AG20443 (cell line): ENCODE measurements at regions not wholly inside any gene's neighbourhood (a gene's known extent, or its start where the extent isn't known, plus 50 kb on each side); places are given as distances from the start of the nearest gene placed in this dataset.

ENCODE experiments used
- DNase-seq: peaks from one replicate; pipeline ENCODE4 v3.0.0; 2012; ENCODE audit warnings: low spot score, mixed read lengths

GRCh38 chr6:146886587-146887446 lies 288.0 kb downstream of the ADGB start:
- no peak for DNase-seq

DNA sequence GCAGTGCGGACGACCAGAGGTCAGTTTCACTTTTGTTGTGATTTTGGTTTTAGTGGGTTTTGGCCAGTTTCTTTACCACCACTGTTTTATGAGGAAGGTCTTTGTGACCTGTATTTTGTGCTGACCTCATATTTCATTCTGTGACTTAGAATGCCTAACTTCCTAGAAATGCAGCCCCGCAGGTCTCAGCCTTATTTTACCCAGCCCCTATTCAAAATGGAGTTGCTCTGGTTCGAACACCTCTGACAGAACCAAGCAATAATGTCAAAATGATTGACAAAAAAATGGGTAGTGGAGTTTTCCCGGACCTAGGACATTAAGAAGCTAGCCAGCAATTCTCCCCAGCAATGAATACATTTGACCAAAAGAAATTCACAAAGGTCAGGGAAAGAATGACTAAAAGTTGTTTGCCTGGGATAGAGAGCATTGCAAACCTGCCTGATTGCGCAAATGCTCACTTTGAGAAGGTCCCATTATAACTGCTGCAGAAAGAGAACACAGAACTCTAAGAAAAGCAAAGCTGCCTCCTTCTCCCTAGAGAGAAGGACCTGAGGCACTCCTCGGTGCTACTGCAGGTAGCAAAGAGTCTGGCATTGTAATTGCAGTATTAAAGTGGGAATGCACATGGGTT lies 288.8 kb downstream of the ADGB start:
- no peak for DNase-seq

DNA sequence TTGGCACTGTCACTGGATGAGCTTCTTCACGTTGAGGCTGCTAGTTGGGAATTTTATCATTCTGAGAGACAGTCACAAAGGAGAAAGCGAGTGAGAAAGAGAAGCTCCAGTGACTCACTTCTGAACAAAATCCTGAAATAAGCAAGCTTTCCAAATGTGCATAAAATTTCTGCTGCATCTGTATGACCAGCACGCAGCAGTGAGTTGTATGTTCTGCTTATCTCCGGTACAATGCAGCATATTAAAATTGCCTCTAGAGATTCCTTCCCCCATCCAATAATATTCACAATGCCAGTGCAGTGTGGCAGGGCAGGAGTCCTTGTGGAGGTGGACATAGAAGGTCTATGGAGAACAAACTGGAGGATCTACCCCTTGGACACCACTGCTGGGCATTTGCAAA lies 290.5 kb downstream of the ADGB start:
- no peak for DNase-seq

DNA sequence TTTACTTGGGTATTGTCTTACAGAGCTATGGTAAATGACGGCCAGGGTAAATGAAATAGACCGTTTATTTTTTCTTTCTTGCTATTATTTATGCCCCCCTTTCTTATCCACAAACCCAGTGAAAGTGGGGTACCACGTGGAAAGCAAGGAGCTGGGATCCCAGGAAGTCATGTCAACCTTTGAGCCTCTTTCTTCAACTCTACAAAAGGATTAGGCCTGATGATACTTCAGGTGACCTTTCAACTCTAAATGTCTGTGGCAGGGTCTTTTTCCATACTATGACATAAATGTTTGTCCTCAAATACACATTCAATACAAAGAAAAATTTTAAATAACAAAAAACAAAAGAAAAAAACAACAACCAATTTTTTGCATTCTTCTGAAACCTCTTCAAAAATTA lies 291.4 kb downstream of the ADGB start:
- no peak for DNase-seq

GRCh38 chr6:146890644-146891434 lies 292.1 kb downstream of the ADGB start:
- no peak for DNase-seq

DNA sequence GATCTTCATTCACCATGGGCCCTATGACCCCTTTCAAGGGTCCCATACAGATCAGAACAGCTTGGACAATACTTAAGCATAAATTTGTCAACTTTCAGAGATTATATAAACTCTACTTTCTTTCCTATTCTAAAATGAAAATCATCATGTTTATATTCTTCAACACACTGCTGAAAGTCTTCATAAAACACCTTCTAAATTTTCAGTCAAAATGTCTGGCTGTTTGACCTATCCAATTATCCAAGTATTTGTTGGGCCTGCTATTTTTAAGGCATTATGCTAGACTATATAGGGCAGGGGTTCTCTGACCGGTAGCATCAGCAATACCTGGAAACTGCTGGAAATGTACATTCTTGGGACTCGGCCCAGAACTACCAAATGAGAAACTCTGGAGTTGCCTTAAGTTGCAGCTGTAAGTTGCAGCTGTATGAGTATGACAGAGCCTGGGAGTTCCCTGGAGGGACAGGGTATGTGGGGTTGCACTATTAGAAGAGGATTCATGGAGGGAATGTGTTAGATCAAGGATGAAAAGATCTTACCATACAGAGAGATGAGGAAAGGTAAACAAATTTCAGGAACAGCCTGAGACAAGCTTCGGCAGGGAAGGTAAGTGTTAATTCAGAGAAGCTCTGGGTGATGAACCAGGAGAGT lies 293.0 kb downstream of the ADGB start:
- DNase-seq: no peak

DNA sequence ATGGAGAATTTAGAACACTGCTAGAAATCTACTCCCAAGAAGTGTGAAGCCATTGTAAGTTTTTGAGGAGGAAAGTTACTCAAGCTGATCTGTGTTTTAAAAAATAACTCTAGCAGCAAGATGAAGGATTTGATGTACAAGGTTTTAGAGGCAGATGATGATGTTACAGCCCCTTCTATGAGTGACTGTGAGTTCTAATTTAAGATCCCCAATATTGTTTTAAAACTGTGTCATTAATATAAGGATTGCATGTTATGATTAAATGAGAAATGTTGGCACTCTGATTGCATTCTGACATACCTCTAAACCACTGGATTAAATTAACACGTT lies 293.5 kb downstream of the ADGB start:
- no peak for DNase-seq

GRCh38 chr6:146892613-146893401 lies 294.0 kb downstream of the ADGB start:
- DNase-seq: peak; percentile 73

GRCh38 chr6:146893690-146894089 lies 294.9 kb downstream of the ADGB start:
- DNase-seq: no peak

DNA sequence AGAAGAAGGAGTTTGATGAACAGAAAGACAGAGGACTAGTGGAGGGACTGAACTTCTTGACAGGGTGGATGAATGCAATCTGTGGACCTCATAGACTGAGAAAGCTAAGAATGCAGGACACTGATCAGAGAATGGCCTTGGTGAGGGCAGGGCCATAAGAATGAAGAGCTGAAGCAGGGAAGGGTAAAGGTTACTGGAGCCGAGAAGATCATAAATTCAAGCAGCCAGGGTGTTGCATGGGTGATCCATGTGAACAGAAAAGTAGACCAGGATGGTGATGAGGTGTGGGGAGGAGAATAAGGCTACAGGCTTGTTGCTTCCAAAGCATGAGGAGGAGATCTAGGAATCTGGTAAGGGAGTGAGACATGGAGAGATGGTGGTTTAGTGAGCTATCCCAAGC lies 295.9 kb downstream of the ADGB start:
- DNase-seq: no peak

DNA sequence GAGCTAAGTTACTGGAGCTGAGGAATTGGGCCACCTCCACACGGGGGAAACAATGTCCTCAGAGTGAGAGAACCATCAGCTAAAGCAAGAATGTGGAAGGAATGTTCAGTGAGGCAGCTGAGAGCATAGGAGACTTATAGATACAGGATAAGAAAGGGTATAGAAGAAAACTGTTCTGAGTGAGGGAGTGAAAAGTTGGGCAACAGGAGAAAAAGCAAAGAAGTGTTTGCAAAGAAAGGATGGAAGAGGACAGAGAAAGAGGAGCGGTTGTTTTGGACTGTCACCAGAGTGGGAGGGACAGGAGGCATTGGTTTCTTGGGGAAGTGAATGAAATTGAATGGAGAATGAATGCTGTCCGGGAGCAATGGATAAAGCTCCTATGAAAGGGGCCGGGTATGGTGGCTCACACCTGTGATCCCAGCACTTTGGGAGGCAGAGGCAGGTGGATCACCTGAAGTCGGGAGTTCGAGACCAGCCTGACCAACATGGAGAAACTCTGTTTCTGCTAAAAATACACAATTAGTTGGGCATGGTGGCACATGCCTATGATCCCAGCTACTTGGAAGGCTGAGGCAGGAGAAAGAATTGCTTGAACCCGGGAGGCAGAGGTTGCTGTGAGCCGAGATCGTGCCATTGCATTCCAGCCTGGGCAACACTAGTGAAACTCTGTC lies 296.5 kb downstream of the ADGB start:
- no peak for DNase-seq

- no peak for DNase-seq
Measured at GRCh38 chr6:146895772-146896061, 296.9 kb downstream of the ADGB start.

- DNase-seq: no peak
Measured at GRCh38 chr6:146896062-146896813, 297.5 kb downstream of the ADGB start.

GRCh38 chr6:146896960-146897701 lies 298.4 kb downstream of the ADGB start:
- DNase-seq: no peak

DNA sequence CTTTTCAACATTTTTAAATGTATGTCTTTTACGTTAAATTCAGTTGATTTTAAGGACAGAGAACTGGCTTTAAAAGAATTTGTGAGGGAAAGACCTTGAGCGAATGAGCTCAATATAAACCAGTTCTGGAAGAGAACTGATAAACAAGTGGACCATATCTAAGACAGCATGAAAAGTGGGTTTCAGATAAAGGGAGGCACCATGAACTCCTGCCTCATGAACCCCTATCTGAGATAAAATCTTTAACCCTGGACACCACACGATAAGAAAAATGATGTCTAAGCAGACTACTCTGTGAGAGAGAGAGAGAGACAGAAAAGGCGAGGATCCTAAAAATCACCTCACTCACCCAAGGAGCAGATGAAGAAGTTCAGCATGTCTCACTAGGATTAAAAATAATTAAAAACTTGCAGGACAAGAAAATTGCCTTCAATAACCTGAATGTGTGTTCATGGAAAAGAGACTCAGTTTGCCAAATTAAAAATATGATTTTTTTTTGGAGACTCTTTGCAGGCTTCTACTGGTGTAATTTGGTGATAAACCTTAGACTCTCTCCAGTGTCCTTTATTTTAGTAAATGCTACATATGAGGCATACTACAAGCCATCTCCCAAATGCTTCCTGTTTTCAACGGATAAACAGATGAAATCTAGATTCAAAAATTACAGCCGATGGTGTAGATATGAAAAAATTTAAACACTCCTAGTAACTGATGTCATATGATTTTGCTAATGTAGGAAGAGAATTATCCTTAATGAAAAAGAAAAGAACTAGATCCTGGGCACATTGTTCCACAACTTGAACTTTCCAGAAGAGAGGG lies 299.5 kb downstream of the ADGB start:
- no peak for DNase-seq

GRCh38 chr6:146898888-146899227 lies 300.1 kb downstream of the ADGB start:
- no peak for DNase-seq

GRCh38 chr6:146901940-146902816 lies 302.0 kb upstream of the STXBP5 start:
- no peak for DNase-seq

DNA sequence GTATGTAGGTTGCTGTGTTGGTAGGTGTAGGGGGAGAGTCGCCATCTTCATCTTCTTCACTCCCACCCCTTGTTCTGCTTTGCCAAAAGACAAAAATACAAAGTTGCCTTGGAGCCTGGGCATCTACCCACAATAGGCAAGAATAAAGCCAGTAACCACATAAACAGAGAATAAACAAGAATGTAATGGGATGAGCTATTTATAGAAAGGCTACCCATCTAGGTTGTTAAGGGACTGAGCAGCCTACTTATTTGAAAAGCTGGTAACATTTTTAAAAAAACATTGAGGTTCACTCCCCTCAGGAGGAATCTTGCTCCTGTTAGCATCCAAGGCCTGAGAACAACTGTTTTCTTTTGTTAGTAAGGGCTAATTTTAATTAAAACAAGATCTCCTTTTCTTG lies 301.4 kb upstream of the STXBP5 start:
- peak; percentile 16 for DNase-seq
